Endothelial cell of umbilical vein (primary cell): ENCODE measurements at regions not wholly inside any gene's neighbourhood (a gene's known extent, or its start where the extent isn't known, plus 50 kb on each side); places are given as distances from the start of the nearest gene placed in this dataset.

Source experiments
- BruUV-seq: library from RNA; stranded (reverse); fragments of 400-500 nt; replicated peaks from 2 replicates; lab custom pipeline; 2021; lab: Mats Ljungman, UMichigan
- CTCF ChIA-PET: fragments of 300-600, 350-600 bp; sonication (Branson Sonifier 250); formaldehyde crosslinking; loops from one replicate; lab custom pipeline; 2021; ENCODE audit warnings: antibody characterized with exemption, inconsistent platforms; lab: Charles Lee
- POLR2A ChIA-PET: fragments of 300-600, 350-600 bp; sonication (Branson Sonifier 250); formaldehyde crosslinking; loops from one replicate; lab custom pipeline; 2021; ENCODE audit warnings: antibody characterized with exemption, inconsistent platforms; lab: Charles Lee
- DNase-seq: peaks from one replicate; pipeline ENCODE4 v3.0.0-alpha.2; 2011; ENCODE audit warnings: low read depth, low spot score
- FAIRE-seq: peaks from 2 replicates; lab custom pipeline; 2011; peaks lifted over from hg19 to GRCh38; lab: Jason Lieb, UNC
- H2AFZ ChIP-seq: 2 replicates; pipeline ENCODE4 v1.6.0; 2012; ENCODE audit warnings: low read depth, low read length, control low read depth, inconsistent platforms
- H3K27ac ChIP-seq: 2 replicates; pipeline ENCODE4 v1.5.1; 2011; ENCODE audit warnings: low read depth, mild to moderate bottlenecking, control low read depth, low read length, moderate library complexity; ENCODE audit not compliant: insufficient read depth
- H3K27me3 ChIP-seq, 2 experiments: 2 replicates each; pipeline versions ENCODE4 v1.6.0 to v1.6.1; 2011; ENCODE audit warnings: low read length in 2 of 2, mixed read lengths in 1 of 2; ENCODE audit not compliant: control insufficient read depth in 2 of 2, insufficient read depth in 2 of 2
- H3K36me3 ChIP-seq, 2 experiments: 2 replicates in 1 of 2; 3 replicates in 1 of 2; pipeline ENCODE4 v1.5.1; 2011; ENCODE audit warnings: low read length in 2 of 2, mild to moderate bottlenecking in 1 of 2, moderate library complexity in 1 of 2; ENCODE audit not compliant: control insufficient read depth in 2 of 2, insufficient read depth in 2 of 2; ENCODE audit errors: extremely low read depth in 1 of 2
- H3K4me1 ChIP-seq: 3 replicates; pipeline ENCODE4 v1.5.1; 2011; ENCODE audit warnings: mild to moderate bottlenecking, low read length; ENCODE audit not compliant: control insufficient read depth, insufficient read depth; ENCODE audit errors: extremely low read depth
- H3K4me2 ChIP-seq: 2 replicates; pipeline ENCODE4 v1.6.1; 2011; ENCODE audit warnings: low read length, control low read depth, mixed read lengths; ENCODE audit not compliant: insufficient read depth
- H3K4me3 ChIP-seq, 3 experiments: fragments of 200-600 bp in 1 of 3; sonication (generic), shearing (Covaris generic) in 1 of 3; replicated peaks in 1 of 3; 2 replicates each; pipeline ENCODE4 v1.5.1; 2011 to 2016; ENCODE audit warnings: control low read depth in 3 of 3, low read length in 3 of 3, mild to moderate bottlenecking in 2 of 3, inconsistent platforms in 1 of 3, low read depth in 1 of 3, moderate library complexity in 1 of 3; ENCODE audit not compliant: insufficient read depth in 1 of 3
- H3K79me2 ChIP-seq: 2 replicates; pipeline ENCODE4 v1.6.0; 2012; ENCODE audit warnings: low read length, inconsistent platforms; ENCODE audit not compliant: control insufficient read depth, insufficient read depth
- H3K9ac ChIP-seq: replicated peaks from 2 replicates; pipeline ENCODE3; 2011; ENCODE audit warnings: low read length, control low read depth; ENCODE audit not compliant: insufficient read depth; ENCODE audit errors: extremely low read depth
- H3K9me1 ChIP-seq: replicated peaks from 3 replicates; pipeline ENCODE4 v1.6.0; 2011; ENCODE audit warnings: mild to moderate bottlenecking, low read length; ENCODE audit not compliant: control insufficient read depth, insufficient read depth; ENCODE audit errors: extremely low read depth
- H3K9me3 ChIP-seq: replicated peaks from 2 replicates; pipeline ENCODE4 v1.5.1; 2012; ENCODE audit warnings: low read length, inconsistent platforms; ENCODE audit not compliant: control insufficient read depth, insufficient read depth
- H4K20me1 ChIP-seq: replicated peaks from 2 replicates; pipeline ENCODE3; 2011; ENCODE audit warnings: mild to moderate bottlenecking, low read length; ENCODE audit not compliant: control insufficient read depth, insufficient read depth; ENCODE audit errors: extremely low read depth
- EZH2 ChIP-seq: IDR thresholded peaks from 2 replicates; pipeline ENCODE4 v1.6.1; 2012; ENCODE audit warnings: borderline replicate concordance, low read depth, mild to moderate bottlenecking, moderate library complexity, low read length, inconsistent platforms; ENCODE audit not compliant: severe bottlenecking
- FOS ChIP-seq: IDR thresholded peaks from 2 replicates; pipeline ENCODE4 v1.6.1; 2011; ENCODE audit warnings: mild to moderate bottlenecking, low read length, moderate library complexity, borderline replicate concordance; ENCODE audit not compliant: insufficient read depth
- GATA2 ChIP-seq: IDR thresholded peaks from 2 replicates; pipeline ENCODE4 v1.7.0; 2011; ENCODE audit warnings: low read depth, mild to moderate bottlenecking, moderate library complexity, mixed read lengths, low read length; ENCODE audit not compliant: insufficient read length, insufficient read depth
- JUN ChIP-seq: IDR thresholded peaks from 2 replicates; pipeline ENCODE4 v1.6.1; 2011; ENCODE audit warnings: borderline replicate concordance, low read depth; ENCODE audit not compliant: insufficient read length, insufficient read depth
- MYC ChIP-seq: IDR thresholded peaks from one replicate; pipeline ENCODE4 v1.6.1; 2011; ENCODE audit warnings: mild to moderate bottlenecking, low read depth, low read length
- POLR2A ChIP-seq: IDR thresholded peaks from 2 replicates; pipeline ENCODE4 v1.6.1; 2012; ENCODE audit warnings: low read depth, mild to moderate bottlenecking, control low read depth, low read length
- POLR2AphosphoS5 ChIP-seq: IDR thresholded peaks from 2 replicates; pipeline ENCODE4 v1.6.1; 2012; ENCODE audit warnings: low read depth, mild to moderate bottlenecking, control low read depth, low read length, moderate library complexity; ENCODE audit not compliant: insufficient read depth
- dilution Hi-C: fragments of 300-500 bp; cut with MboI; formaldehyde crosslinking; loops from one replicate; pipeline ENCODE4 v1.15.0; 2019; ENCODE audit warnings: low sequenced_read_pairs; ENCODE audit not compliant: extremely low pct_ligation_motif_present
- intact Hi-C: fragments of 100-400 bp; cut with micrococcal nuclease; formaldehyde crosslinking; loops from one replicate; pipeline ENCODE4 v1.10.0; 2022
- TF ChIP-seq, protein P1 (sequence below), 2 donors: IDR thresholded peaks; 1 replicate in 1 of 2; 2 replicates in 1 of 2; pipeline ENCODE4 v1.5.1; 2011; ENCODE audit warnings: low read length in 2 of 2, mild to moderate bottlenecking in 2 of 2, moderate library complexity in 2 of 2, control low read depth in 1 of 2, inconsistent platforms in 1 of 2, low read depth in 1 of 2; ENCODE audit not compliant: insufficient read depth in 1 of 2; ENCODE audit errors: extremely low read depth in 1 of 2
- TF ChIP-seq, protein P2 (sequence below): IDR thresholded peaks from 2 replicates; pipeline ENCODE4 v1.6.1; 2011; ENCODE audit not compliant: insufficient read depth, insufficient read length

DNA sequence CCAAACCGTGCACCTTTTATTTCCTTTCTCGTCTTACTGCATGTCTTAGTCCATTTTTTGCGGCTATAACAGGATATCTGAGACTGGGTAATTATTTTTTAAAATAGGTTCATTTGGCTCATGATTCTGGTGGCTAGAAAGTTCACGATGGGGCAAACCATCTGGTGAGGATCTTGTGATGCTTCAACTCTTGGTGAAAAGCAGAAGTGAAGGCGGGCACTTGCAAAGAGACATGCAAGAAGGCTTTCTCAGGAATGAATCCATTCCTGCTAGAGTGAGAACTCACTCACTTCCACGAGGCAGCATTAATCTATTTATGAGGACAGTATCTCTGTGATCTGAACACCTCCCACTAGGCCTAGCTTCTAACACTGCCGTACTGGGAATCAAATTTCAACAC, 327.1 kb upstream of the RBMS1 start:
- TF ChIP-seq, protein P1, sequence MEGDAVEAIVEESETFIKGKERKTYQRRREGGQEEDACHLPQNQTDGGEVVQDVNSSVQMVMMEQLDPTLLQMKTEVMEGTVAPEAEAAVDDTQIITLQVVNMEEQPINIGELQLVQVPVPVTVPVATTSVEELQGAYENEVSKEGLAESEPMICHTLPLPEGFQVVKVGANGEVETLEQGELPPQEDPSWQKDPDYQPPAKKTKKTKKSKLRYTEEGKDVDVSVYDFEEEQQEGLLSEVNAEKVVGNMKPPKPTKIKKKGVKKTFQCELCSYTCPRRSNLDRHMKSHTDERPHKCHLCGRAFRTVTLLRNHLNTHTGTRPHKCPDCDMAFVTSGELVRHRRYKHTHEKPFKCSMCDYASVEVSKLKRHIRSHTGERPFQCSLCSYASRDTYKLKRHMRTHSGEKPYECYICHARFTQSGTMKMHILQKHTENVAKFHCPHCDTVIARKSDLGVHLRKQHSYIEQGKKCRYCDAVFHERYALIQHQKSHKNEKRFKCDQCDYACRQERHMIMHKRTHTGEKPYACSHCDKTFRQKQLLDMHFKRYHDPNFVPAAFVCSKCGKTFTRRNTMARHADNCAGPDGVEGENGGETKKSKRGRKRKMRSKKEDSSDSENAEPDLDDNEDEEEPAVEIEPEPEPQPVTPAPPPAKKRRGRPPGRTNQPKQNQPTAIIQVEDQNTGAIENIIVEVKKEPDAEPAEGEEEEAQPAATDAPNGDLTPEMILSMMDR (IDR thresholded peaks at IDR 0.05; ENCODE audit: extremely low read depth in 1 of 2, insufficient read depth in 1 of 2, low read depth in 1 of 2, low read length in 2 of 2), result no peak
- TF ChIP-seq MYC, result no peak
- TF ChIP-seq POLR2AphosphoS5, result no peak
- TF ChIP-seq GATA2, result no peak
- no peak for TF ChIP-seq FOS
- TF ChIP-seq EZH2, result no peak
- TF ChIP-seq JUN, result no peak
- TF ChIP-seq, protein P2, sequence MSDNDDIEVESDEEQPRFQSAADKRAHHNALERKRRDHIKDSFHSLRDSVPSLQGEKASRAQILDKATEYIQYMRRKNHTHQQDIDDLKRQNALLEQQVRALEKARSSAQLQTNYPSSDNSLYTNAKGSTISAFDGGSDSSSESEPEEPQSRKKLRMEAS, result no peak
- no peak for TF ChIP-seq POLR2A
- BruUV-seq, result no TSS peak

More for the DNA sequence above, 327.1 kb upstream of the RBMS1 start:
- no peak overlapping the region for H3K4me3 ChIP-seq
- H3K27ac ChIP-seq, result no peak overlapping the region
- DNase-seq, result no peak
- H3K27me3 ChIP-seq, result peaks cover 0 to 3% of the 10 kb centered on the region in 2 experiments
- intact Hi-C loops (no loop called here), dilution Hi-C loops (no loop called here)
- no peaks in the 10 kb centered on the region for H3K36me3 ChIP-seq
- ChIA-PET POLR2A (no interaction called here), CTCF (no interaction called here)
- no peak overlapping the region for H3K9ac ChIP-seq
- no peaks in the 10 kb centered on the region for H3K9me1 ChIP-seq
- H3K9me3 ChIP-seq, result peaks cover 4% of the 10 kb centered on the region
- no peak overlapping the region for H2AFZ ChIP-seq
- no peaks in the 10 kb centered on the region for H3K4me1 ChIP-seq
- no peak for FAIRE-seq
- no peaks in the 10 kb centered on the region for H3K79me2 ChIP-seq
- H4K20me1 ChIP-seq, result no peaks in the 10 kb centered on the region
- H3K4me2 ChIP-seq, result no peak overlapping the region
